ENCODE measurements at regions not wholly inside any gene's neighbourhood (a gene's known extent, or its start where the extent isn't known, plus 50 kb on each side); places are given as distances from the start of the nearest gene placed in this dataset.

DNA sequence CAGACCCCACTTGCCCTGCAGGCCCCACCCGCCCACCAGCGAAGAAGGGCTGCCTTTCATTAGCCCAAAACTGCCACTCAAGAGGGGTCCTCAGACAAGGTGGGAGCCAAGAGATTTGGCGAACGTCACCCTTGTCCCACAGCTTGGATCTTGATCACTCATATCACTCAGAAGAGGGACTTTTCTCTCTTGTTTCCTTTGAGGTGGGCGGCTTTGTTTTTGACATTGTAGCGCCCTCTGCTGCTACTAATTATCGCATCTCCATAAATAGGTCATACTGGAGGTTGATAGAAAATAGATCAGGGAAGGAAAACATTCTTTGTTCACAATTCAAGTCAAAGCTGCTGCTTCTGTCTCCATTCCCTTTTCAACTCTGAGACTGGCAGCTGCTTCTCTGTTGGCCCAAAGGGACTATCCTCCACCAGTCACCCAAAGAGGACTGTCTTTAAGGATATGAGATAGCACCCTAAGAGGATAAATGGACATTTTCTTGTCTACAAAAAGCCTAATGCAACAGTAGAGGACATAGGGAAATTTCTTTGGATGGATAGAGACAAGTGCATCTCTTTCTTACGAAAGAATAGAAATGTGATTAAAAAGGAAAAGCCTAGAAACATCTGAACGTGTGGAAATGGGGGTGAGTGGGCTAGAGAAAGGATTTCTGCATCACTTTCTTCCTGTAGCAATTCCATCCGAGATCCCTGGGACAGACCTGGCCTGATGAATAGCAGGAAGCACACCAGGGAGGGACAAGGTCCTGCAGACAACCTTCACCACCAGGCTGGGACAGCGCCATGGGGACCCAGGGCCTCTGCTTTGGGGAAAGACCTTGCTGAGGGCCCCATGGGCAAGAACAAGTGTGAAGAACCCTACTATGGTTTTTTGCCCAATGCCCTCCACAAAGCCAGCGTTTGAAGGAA is 115.8 kb downstream of the DAD1 start:
- TF ChIP-seq RFX5 (IDR thresholded peaks at IDR 0.05; ENCODE audit: low read depth, low read length) (no peak), MAFK (IDR thresholded peaks at IDR 0.05; ENCODE audit: low read depth, low read length) (no peak), ELK1 (IDR thresholded peaks at IDR 0.05; ENCODE audit: borderline replicate concordance, low read depth, low read length) (no peak), SMC3 (IDR thresholded peaks at IDR 0.05; ENCODE audit: low read depth, low read length) (peak; percentile 51), RAD21 (IDR thresholded peaks at IDR 0.05; ENCODE audit: low read length) (peak; percentile 55), RCOR1 (IDR thresholded peaks at IDR 0.05; ENCODE audit: insufficient replicate concordance, low read length) (no peak), POLR2A (IDR thresholded peaks at IDR 0.05; ENCODE audit: low read depth, low read length) (no peak), FOS (IDR thresholded peaks at IDR 0.05; ENCODE audit: low read depth, low read length) (no peak), BHLHE40 (IDR thresholded peaks at IDR 0.05; ENCODE audit: low read depth, low read length) (no peak)
- TF ChIP-seq, protein P1, sequence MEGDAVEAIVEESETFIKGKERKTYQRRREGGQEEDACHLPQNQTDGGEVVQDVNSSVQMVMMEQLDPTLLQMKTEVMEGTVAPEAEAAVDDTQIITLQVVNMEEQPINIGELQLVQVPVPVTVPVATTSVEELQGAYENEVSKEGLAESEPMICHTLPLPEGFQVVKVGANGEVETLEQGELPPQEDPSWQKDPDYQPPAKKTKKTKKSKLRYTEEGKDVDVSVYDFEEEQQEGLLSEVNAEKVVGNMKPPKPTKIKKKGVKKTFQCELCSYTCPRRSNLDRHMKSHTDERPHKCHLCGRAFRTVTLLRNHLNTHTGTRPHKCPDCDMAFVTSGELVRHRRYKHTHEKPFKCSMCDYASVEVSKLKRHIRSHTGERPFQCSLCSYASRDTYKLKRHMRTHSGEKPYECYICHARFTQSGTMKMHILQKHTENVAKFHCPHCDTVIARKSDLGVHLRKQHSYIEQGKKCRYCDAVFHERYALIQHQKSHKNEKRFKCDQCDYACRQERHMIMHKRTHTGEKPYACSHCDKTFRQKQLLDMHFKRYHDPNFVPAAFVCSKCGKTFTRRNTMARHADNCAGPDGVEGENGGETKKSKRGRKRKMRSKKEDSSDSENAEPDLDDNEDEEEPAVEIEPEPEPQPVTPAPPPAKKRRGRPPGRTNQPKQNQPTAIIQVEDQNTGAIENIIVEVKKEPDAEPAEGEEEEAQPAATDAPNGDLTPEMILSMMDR (conservative IDR thresholded peaks at IDR 0.05; ENCODE audit: low read depth, low read length) = peak; percentile 50
- TF ChIP-seq, protein P2, sequence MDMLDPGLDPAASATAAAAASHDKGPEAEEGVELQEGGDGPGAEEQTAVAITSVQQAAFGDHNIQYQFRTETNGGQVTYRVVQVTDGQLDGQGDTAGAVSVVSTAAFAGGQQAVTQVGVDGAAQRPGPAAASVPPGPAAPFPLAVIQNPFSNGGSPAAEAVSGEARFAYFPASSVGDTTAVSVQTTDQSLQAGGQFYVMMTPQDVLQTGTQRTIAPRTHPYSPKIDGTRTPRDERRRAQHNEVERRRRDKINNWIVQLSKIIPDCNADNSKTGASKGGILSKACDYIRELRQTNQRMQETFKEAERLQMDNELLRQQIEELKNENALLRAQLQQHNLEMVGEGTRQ (IDR thresholded peaks at IDR 0.05; ENCODE audit: low read depth, low read length) = no peak

All from IMR-90 (cell line).